Neural cell (in vitro differentiated cells): ENCODE measurements at regions not wholly inside any gene's neighbourhood (a gene's known extent, or its start where the extent isn't known, plus 50 kb on each side); places are given as distances from the start of the nearest gene placed in this dataset.

ENCODE experiments used
- H2AFZ ChIP-seq: fragments of 200-600, 300-800 bp; sonication (generic), shearing (Covaris generic); 2 replicates; pipeline ENCODE4 v1.6.0; 2014; ENCODE audit warnings: low read depth, mild to moderate bottlenecking, antibody characterized with exemption, low read length, moderate library complexity
- H3F3A ChIP-seq: fragments of 200-600 bp; shearing (Covaris generic); 2 replicates; pipeline ENCODE4 v1.6.1; 2016; ENCODE audit warnings: mild to moderate bottlenecking, moderate library complexity, mixed read lengths, antibody characterized with exemption, low read length; ENCODE audit not compliant: insufficient read depth, poor library complexity, severe bottlenecking
- H3K27ac ChIP-seq: fragments of 200-600, 300-800 bp; sonication (generic), shearing (Covaris generic); 2 replicates; pipeline ENCODE4 v1.5.1; 2014; ENCODE audit warnings: mild to moderate bottlenecking, low read length, moderate library complexity
- H3K27me3 ChIP-seq: fragments of 300-800, 200-600 bp; sonication (generic), shearing (Covaris generic); 2 replicates; pipeline ENCODE4 v1.6.0; 2014; ENCODE audit warnings: mild to moderate bottlenecking, low read depth, low read length, moderate library complexity; ENCODE audit not compliant: insufficient read depth
- H3K36me3 ChIP-seq: fragments of 300-800, 200-600 bp; sonication (generic), shearing (Covaris generic); 2 replicates; pipeline ENCODE4 v1.5.1; 2014; ENCODE audit warnings: mild to moderate bottlenecking, antibody characterized with exemption, low read length, moderate library complexity; ENCODE audit not compliant: insufficient read depth
- H3K4me2 ChIP-seq: fragments of 300-800, 200-600 bp; sonication (generic), shearing (Covaris generic); 2 replicates; pipeline ENCODE4 v1.6.0; 2014; ENCODE audit warnings: mild to moderate bottlenecking, low read length
- H3K4me3 ChIP-seq: fragments of 300-800, 200-600 bp; sonication (generic), shearing (Covaris generic); 2 replicates; pipeline ENCODE4 v1.5.1; 2014; ENCODE audit warnings: mild to moderate bottlenecking, low read length, moderate library complexity
- H3K79me2 ChIP-seq: fragments of 200-600 bp; shearing (Covaris generic); replicated peaks from 2 replicates; pipeline ENCODE4 v1.6.0; 2014; ENCODE audit warnings: mild to moderate bottlenecking, low read length, moderate library complexity; ENCODE audit not compliant: insufficient read depth
- H3K9ac ChIP-seq: fragments of 300-800, 200-600 bp; sonication (generic), shearing (Covaris generic); 2 replicates; pipeline ENCODE4 v1.6.1; 2016; ENCODE audit warnings: mild to moderate bottlenecking, low read length, mixed read lengths
- H3K9me2 ChIP-seq: fragments of 200-600 bp; shearing (Covaris generic); 2 replicates; pipeline ENCODE4 v1.6.1; 2016; ENCODE audit warnings: mild to moderate bottlenecking, low read length, mixed read lengths; ENCODE audit not compliant: insufficient read depth
- H3K9me3 ChIP-seq: fragments of 200-600, 300-800 bp; sonication (generic), shearing (Covaris generic); 2 replicates; pipeline ENCODE4 v1.6.1; 2016; ENCODE audit warnings: mild to moderate bottlenecking, mixed run types, low read length, moderate library complexity, mixed read lengths
- H4K20me1 ChIP-seq: fragments of 200-600 bp; shearing (Covaris generic); 2 replicates; pipeline ENCODE4 v1.6.1; 2016; ENCODE audit warnings: mild to moderate bottlenecking, mixed run types; ENCODE audit not compliant: insufficient read depth
- EP300 ChIP-seq: fragments of 450-650 bp; conservative IDR thresholded peaks from 2 replicates; pipeline ENCODE4 v1.6.1; 2014; ENCODE audit warnings: antibody characterized with exemption, mild to moderate bottlenecking, moderate library complexity; ENCODE audit not compliant: poor library complexity, severe bottlenecking
- EZH2 ChIP-seq: fragments of 200-600, 300-800 bp; shearing (Covaris generic), sonication (generic); IDR thresholded peaks from 2 replicates; pipeline ENCODE4 v1.6.1; 2014; ENCODE audit warnings: antibody characterized with exemption, low read length, borderline replicate concordance, mild to moderate bottlenecking; ENCODE audit not compliant: insufficient read depth, poor library complexity, severe bottlenecking
- MXI1 ChIP-seq: fragments of 450-650 bp; conservative IDR thresholded peaks from 2 replicates; pipeline ENCODE4 v1.6.1; 2014; ENCODE audit warnings: antibody characterized with exemption, mild to moderate bottlenecking; ENCODE audit not compliant: poor library complexity, severe bottlenecking
- POLR2AphosphoS5 ChIP-seq: IDR thresholded peaks from 2 replicates; pipeline ENCODE4 v1.6.1; 2012
- RAD21 ChIP-seq: fragments of 450-650 bp; conservative IDR thresholded peaks from 2 replicates; pipeline ENCODE4 v1.6.1; 2014; ENCODE audit warnings: antibody characterized with exemption, mild to moderate bottlenecking, moderate library complexity
- SMC3 ChIP-seq: fragments of 450-650 bp; conservative IDR thresholded peaks from 2 replicates; pipeline ENCODE4 v1.6.1; 2014; ENCODE audit warnings: antibody characterized with exemption, mild to moderate bottlenecking, moderate library complexity; ENCODE audit not compliant: poor library complexity
- TAF1 ChIP-seq: IDR thresholded peaks from 2 replicates; pipeline ENCODE4 v1.6.1; 2012; ENCODE audit warnings: low read depth
- TF ChIP-seq, protein P1 (sequence below): IDR thresholded peaks from 2 replicates; pipeline ENCODE4 v1.6.1; 2012; ENCODE audit warnings: borderline replicate concordance
- TF ChIP-seq, protein P2 (sequence below): fragments of 450-650 bp; IDR thresholded peaks from 2 replicates; pipeline ENCODE4 v1.5.1; 2014; ENCODE audit warnings: antibody characterized with exemption, mild to moderate bottlenecking, moderate library complexity; ENCODE audit not compliant: poor library complexity, severe bottlenecking

DNA sequence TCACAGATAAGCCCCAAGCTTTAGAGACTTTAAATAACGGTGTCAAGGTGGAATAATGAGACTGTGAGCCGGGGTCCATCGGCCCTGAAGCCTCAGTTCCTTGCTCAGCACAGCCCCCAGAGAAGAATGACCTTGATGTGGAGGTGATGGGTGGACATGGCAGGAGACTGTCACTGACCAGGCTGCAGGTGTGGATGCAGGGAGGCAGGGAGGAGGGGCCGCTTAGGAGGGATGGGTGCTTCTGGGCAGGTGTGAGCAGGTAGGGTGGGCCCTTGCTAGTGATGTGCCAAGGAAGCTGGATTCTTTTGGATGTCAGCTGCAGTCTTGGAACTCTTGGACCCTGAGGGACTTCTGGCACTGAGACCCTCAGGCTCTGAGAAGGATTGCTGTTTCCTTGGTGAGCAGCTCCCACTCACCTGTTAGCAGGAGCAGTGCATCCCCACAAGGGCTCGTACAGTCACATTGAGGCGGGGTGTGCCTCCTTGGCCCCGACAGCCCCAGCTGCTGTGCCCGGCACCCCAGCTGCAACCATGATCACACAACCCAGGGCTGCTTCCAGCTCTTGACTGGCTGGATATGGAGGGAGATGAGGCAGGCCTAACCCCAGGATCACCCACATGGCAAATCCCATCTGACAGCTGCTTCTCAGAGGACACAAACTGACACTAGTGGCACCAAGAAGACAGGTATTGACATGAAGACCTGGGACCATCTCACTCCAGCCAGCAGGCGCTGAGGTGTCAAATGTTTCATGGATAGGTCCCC lies 209.8 kb upstream of the HDAC4 start:
- no peak overlapping the region for H3K27ac ChIP-seq
- no peaks in the 10 kb centered on the region for H3K9me2 ChIP-seq
- no peak overlapping the region for H3K9ac ChIP-seq
- no peaks in the 10 kb centered on the region for H4K20me1 ChIP-seq
- no peaks in the 10 kb centered on the region for H3K27me3 ChIP-seq
- H2AFZ ChIP-seq, result no peak overlapping the region
- H3K4me2 ChIP-seq, result no peak overlapping the region
- H3K9me3 ChIP-seq, result no peaks in the 10 kb centered on the region
- no peak for TF ChIP-seq EP300
- no peak for TF ChIP-seq EZH2
- TF ChIP-seq, protein P1, sequence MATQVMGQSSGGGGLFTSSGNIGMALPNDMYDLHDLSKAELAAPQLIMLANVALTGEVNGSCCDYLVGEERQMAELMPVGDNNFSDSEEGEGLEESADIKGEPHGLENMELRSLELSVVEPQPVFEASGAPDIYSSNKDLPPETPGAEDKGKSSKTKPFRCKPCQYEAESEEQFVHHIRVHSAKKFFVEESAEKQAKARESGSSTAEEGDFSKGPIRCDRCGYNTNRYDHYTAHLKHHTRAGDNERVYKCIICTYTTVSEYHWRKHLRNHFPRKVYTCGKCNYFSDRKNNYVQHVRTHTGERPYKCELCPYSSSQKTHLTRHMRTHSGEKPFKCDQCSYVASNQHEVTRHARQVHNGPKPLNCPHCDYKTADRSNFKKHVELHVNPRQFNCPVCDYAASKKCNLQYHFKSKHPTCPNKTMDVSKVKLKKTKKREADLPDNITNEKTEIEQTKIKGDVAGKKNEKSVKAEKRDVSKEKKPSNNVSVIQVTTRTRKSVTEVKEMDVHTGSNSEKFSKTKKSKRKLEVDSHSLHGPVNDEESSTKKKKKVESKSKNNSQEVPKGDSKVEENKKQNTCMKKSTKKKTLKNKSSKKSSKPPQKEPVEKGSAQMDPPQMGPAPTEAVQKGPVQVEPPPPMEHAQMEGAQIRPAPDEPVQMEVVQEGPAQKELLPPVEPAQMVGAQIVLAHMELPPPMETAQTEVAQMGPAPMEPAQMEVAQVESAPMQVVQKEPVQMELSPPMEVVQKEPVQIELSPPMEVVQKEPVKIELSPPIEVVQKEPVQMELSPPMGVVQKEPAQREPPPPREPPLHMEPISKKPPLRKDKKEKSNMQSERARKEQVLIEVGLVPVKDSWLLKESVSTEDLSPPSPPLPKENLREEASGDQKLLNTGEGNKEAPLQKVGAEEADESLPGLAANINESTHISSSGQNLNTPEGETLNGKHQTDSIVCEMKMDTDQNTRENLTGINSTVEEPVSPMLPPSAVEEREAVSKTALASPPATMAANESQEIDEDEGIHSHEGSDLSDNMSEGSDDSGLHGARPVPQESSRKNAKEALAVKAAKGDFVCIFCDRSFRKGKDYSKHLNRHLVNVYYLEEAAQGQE, result no peak
- H3F3A ChIP-seq, result no peaks in the 10 kb centered on the region
- H3K4me3 ChIP-seq, result no peak overlapping the region
- no peaks in the 10 kb centered on the region for H3K79me2 ChIP-seq
- H3K36me3 ChIP-seq, result no peaks in the 10 kb centered on the region

DNA sequence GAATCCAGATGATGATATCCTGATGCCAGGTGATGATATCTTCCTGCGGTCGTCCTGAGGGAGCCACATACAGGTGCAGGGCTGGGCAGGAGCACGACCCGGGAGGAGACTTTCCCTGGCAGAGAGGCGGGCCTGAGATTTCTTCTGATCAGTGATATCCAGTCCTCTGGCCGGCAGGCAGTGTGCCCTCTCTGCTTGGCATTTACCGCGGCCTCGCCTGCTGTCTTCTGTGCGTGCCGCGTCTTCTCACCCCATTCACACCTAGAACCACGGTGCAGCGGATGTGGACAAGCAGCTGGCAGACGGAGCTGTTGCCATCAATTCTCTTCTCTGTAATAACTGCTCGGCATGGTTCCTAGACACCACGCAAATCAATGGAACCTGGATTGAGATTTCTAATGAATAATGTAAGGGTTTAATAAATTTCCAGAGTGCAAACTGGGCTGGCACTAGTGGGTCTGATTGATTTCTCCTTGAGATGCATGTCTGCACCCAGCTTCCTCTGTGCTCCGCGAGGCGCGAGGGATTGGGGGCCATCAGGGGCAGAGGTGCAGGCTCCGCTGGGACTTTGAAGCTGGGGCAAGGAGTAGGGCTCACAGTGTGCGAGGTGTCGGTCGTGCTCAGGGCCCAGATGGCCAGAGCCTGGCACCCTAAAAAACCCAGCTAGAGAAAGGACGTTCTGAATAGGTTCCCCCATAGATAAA lies 208.9 kb upstream of the HDAC4 start:
- Histone ChIP-seq H3K9ac (no peak overlapping the region), H3F3A (no peaks in the 10 kb centered on the region), H3K9me2 (no peaks in the 10 kb centered on the region), H3K79me2 (no peaks in the 10 kb centered on the region), H2AFZ (no peak overlapping the region), H4K20me1 (no peaks in the 10 kb centered on the region), H3K4me3 (no peak overlapping the region), H3K36me3 (no peaks in the 10 kb centered on the region), H3K27me3 (no peaks in the 10 kb centered on the region), H3K4me2 (no peak overlapping the region), H3K9me3 (no peaks in the 10 kb centered on the region), H3K27ac (no peak overlapping the region)
- TF ChIP-seq POLR2AphosphoS5 (no peak), MXI1 (no peak), RAD21 (no peak), TAF1 (no peak), EZH2 (no peak), EP300 (no peak), SMC3 (no peak)
- TF ChIP-seq, protein P2, sequence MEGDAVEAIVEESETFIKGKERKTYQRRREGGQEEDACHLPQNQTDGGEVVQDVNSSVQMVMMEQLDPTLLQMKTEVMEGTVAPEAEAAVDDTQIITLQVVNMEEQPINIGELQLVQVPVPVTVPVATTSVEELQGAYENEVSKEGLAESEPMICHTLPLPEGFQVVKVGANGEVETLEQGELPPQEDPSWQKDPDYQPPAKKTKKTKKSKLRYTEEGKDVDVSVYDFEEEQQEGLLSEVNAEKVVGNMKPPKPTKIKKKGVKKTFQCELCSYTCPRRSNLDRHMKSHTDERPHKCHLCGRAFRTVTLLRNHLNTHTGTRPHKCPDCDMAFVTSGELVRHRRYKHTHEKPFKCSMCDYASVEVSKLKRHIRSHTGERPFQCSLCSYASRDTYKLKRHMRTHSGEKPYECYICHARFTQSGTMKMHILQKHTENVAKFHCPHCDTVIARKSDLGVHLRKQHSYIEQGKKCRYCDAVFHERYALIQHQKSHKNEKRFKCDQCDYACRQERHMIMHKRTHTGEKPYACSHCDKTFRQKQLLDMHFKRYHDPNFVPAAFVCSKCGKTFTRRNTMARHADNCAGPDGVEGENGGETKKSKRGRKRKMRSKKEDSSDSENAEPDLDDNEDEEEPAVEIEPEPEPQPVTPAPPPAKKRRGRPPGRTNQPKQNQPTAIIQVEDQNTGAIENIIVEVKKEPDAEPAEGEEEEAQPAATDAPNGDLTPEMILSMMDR, result no peak
- TF ChIP-seq, protein P1, result no peak
